Adrenal gland (tissue), 5 donors: ENCODE measurements at regions not wholly inside any gene's neighbourhood (a gene's known extent, or its start where the extent isn't known, plus 50 kb on each side); places are given as distances from the start of the nearest gene placed in this dataset.

Experiments used
- CTCF ChIP-seq, 6 experiments: fragments of 450-650 bp in 4 of 6; fragments of 200-600 bp in 2 of 6; sonication (generic) in 1 of 6; IDR thresholded peaks; 1 replicate in 5 of 6; 2 replicates in 1 of 6; pipeline versions ENCODE4 v1.5.1 to v1.8.0; 2016 to 2021; ENCODE audit warnings: antibody characterized with exemption in 6 of 6, mild to moderate bottlenecking in 2 of 6, moderate library complexity in 1 of 6
- POLR2A ChIP-seq, 2 donors: fragments of 450-650 bp; IDR thresholded peaks; one replicate each; pipeline ENCODE4 v1.6.1; 2017; ENCODE audit warnings: antibody characterized with exemption in 2 of 2, mild to moderate bottlenecking in 2 of 2, moderate library complexity in 1 of 2
- donor health status: DM: no; HTN: no; CAD: no.

DNA sequence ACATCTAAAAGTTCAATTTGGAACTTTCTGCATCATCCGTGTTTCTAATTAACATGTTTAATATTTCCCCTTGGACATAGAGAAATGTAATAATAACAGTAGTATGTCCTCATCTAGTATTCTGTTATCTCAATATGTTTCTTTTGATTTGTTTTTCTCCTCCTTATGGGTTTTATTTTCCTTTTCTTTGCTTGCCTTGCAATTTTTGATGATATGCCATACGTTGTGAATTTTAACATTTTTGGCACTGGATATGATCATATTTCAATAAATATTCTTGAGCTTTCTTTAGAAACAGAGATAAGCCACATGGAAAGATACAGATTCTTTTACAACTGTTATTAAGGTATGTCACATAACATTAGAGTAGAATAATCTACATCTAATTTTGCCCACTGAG lies 1316.2 kb downstream of the CDH8 start:
- no peak for TF ChIP-seq CTCF (IDR thresholded peaks at IDR 0.05)
- no peak for TF ChIP-seq POLR2A (IDR thresholded peaks at IDR 0.05)
